ENCODE measurements at regions not wholly inside any gene's neighbourhood (a gene's known extent, or its start where the extent isn't known, plus 50 kb on each side); places are given as distances from the start of the nearest gene placed in this dataset.
"Not testable (repeated sequence)": the region's sequence is repeated elsewhere in the genome, so short reads cannot be mapped to it uniquely, and the experiment has no call there.

GRCh38 chr11:106553304-106553703 is 465.0 kb downstream of the GUCY1A2 start:
- CTCF ChIA-PET: no interaction called here
- TF ChIP-seq CTCF (IDR thresholded peaks at IDR 0.05): no peak
- no peak for TF ChIP-seq POLR2AphosphoS5 (IDR thresholded peaks at IDR 0.05; ENCODE audit: low read depth, low read length)
- no peak for TF ChIP-seq SIN3A (IDR thresholded peaks at IDR 0.05; ENCODE audit: borderline replicate concordance, insufficient read depth, low read depth, low read length)
- no peak for TF ChIP-seq TCF7L2 (IDR thresholded peaks at IDR 0.05; ENCODE audit: low read depth, low read length)
- TF ChIP-seq REST (IDR thresholded peaks at IDR 0.05; ENCODE audit: insufficient read depth in 1 of 2, low read depth in 2 of 2, low read length in 1 of 2): no peak

GRCh38 chr11:106555566-106556250 is 462.6 kb downstream of the GUCY1A2 start:
- POLR2A ChIA-PET; H3K9me3 ChIP-seq (ENCODE audit: control insufficient read depth, insufficient read depth, low read depth, low read length); ATAC-seq; DNase-seq (ENCODE audit: low read depth, low spot score); H3K27me3 ChIP-seq (ENCODE audit: control insufficient read depth, insufficient read depth, low read length); intact Hi-C loops (cut with micrococcal nuclease; ENCODE audit: unreplicated experiment); H3K27ac ChIP-seq (ENCODE audit: low read length); H3K4me3 ChIP-seq (ENCODE audit: low read depth in 2 of 2, low read length in 2 of 2); BruUV-seq (replicated peaks); H3K4me1 ChIP-seq (ENCODE audit: control insufficient read depth, insufficient read depth, low read length); in situ Hi-C loops (cut with HindIII; ENCODE audit: low pct_unique_long_range_greater_than_20kb, low sequenced_read_pairs); H3K36me3 ChIP-seq (ENCODE audit: control insufficient read depth, insufficient read depth, low read length); CTCF ChIA-PET: not testable (repeated sequence)

More at GRCh38 chr11:106553304-106553703, 465.0 kb downstream of the GUCY1A2 start:
- DNase-seq (ENCODE audit: low read depth, low spot score) (no peak), ATAC-seq (no peak)
- POLR2A ChIA-PET: no interaction called here
- Histone ChIP-seq H3K27ac (ENCODE audit: low read length) (no peak overlapping the region), H3K36me3 (ENCODE audit: control insufficient read depth, insufficient read depth, low read length) (no peaks in the 10 kb centered on the region), H3K4me1 (ENCODE audit: control insufficient read depth, insufficient read depth, low read length) (no peaks in the 10 kb centered on the region), H3K27me3 (ENCODE audit: control insufficient read depth, insufficient read depth, low read length) (no peaks in the 10 kb centered on the region), H3K4me3 (ENCODE audit: low read depth in 2 of 2, low read length in 2 of 2) (no peak overlapping the region), H3K9me3 (ENCODE audit: control insufficient read depth, insufficient read depth, low read depth, low read length) (peaks cover 9% of the 10 kb centered on the region; the same call in 1 of the 2 replicates)
- no TSS peak for BruUV-seq (replicated peaks)
- in situ Hi-C loops (cut with HindIII; ENCODE audit: low pct_unique_long_range_greater_than_20kb, low sequenced_read_pairs): no loop called here
- intact Hi-C loops (cut with micrococcal nuclease; ENCODE audit: unreplicated experiment): no loop called here

GRCh38 chr11:106565326-106565725 is 452.9 kb downstream of the GUCY1A2 start:
- H3K27me3 ChIP-seq (ENCODE audit: control insufficient read depth, insufficient read depth, low read length): no peaks in the 10 kb centered on the region
- no peak for DNase-seq (ENCODE audit: low read depth, low spot score)
- ChIA-PET POLR2A (no interaction called here), CTCF (interaction anchor here (0.5 kb wide), 1 partner anchor 161 kb away, joined by 5 read pairs; no protein-coding TSS in a partner anchor)
- in situ Hi-C loops (cut with HindIII; ENCODE audit: low pct_unique_long_range_greater_than_20kb, low sequenced_read_pairs): no loop called here
- no peak overlapping the region for H3K27ac ChIP-seq (ENCODE audit: low read length)
- H3K4me1 ChIP-seq (ENCODE audit: control insufficient read depth, insufficient read depth, low read length): no peaks in the 10 kb centered on the region
- no peak overlapping the region for H3K4me3 ChIP-seq (ENCODE audit: low read depth in 2 of 2, low read length in 2 of 2)
- intact Hi-C loops (cut with micrococcal nuclease; ENCODE audit: unreplicated experiment): no loop called here
- no peak for TF ChIP-seq REST (IDR thresholded peaks at IDR 0.05; ENCODE audit: insufficient read depth in 1 of 2, low read depth in 2 of 2, low read length in 1 of 2)
- no peak for TF ChIP-seq TCF7L2 (IDR thresholded peaks at IDR 0.05; ENCODE audit: low read depth, low read length)
- no peak for TF ChIP-seq POLR2AphosphoS5 (IDR thresholded peaks at IDR 0.05; ENCODE audit: low read depth, low read length)
- no peak for TF ChIP-seq CTCF (IDR thresholded peaks at IDR 0.05)
- no peak for TF ChIP-seq SIN3A (IDR thresholded peaks at IDR 0.05; ENCODE audit: borderline replicate concordance, insufficient read depth, low read depth, low read length)
- peaks cover 13% of the 10 kb centered on the region for H3K9me3 ChIP-seq (ENCODE audit: control insufficient read depth, insufficient read depth, low read depth, low read length)
- H3K36me3 ChIP-seq (ENCODE audit: control insufficient read depth, insufficient read depth, low read length): no peaks in the 10 kb centered on the region
- BruUV-seq (replicated peaks): no TSS peak
- ATAC-seq: no peak
